GM23338 (cell line): ENCODE measurements at regions not wholly inside any gene's neighbourhood (a gene's known extent, or its start where the extent isn't known, plus 50 kb on each side); places are given as distances from the start of the nearest gene placed in this dataset.
A peak's percentile ranks its signal among the peaks of the same experiment; 100 is the strongest.

Experiments
- ATAC-seq: fragments of 200-7000 bp; cut with Tn5 transposase; 3 replicates; pipeline ENCODE4 v1.9.1; 2020
- DNase-seq: peaks from one replicate; pipeline ENCODE4 v3.0.0-alpha.2; 2015; ENCODE audit warnings: low spot score
- H2AFZ ChIP-seq: fragments of 200-600 bp; sonication (generic); 2 replicates; pipeline ENCODE4 v1.8.0; 2016; ENCODE audit warnings: antibody characterized with exemption, mild to moderate bottlenecking, moderate library complexity
- H3F3A ChIP-seq: fragments of 200-600 bp; sonication (generic); replicated peaks from 2 replicates; pipeline ENCODE4 v1.8.0; 2017; ENCODE audit warnings: antibody characterized with exemption, mixed run types, low read depth
- H3K27ac ChIP-seq: fragments of 200-600 bp; sonication (generic); 2 replicates; pipeline ENCODE4 v1.6.1; 2016; ENCODE audit warnings: low read depth
- H3K27me3 ChIP-seq: fragments of 200-600 bp; sonication (generic); 2 replicates; pipeline ENCODE4 v1.8.0; 2016; ENCODE audit warnings: mild to moderate bottlenecking, mixed run types, moderate library complexity; ENCODE audit not compliant: insufficient read depth
- H3K36me3 ChIP-seq: fragments of 200-600 bp; sonication (generic); 2 replicates; pipeline ENCODE4 v1.8.0; 2016; ENCODE audit warnings: mild to moderate bottlenecking; ENCODE audit not compliant: insufficient read depth
- H3K4me1 ChIP-seq: fragments of 200-600 bp; sonication (generic); 2 replicates; pipeline ENCODE4 v1.8.0; 2016; ENCODE audit warnings: mild to moderate bottlenecking, moderate library complexity; ENCODE audit not compliant: insufficient read depth
- H3K4me2 ChIP-seq: fragments of 200-600 bp; sonication (generic); 2 replicates; pipeline ENCODE4 v1.7.1; 2017; ENCODE audit warnings: mixed run types
- H3K4me3 ChIP-seq: fragments of 200-600 bp; sonication (generic); 2 replicates; pipeline ENCODE4 v1.6.1; 2016; ENCODE audit warnings: mixed run types
- H3K79me2 ChIP-seq: fragments of 200-600 bp; sonication (generic); replicated peaks from 2 replicates; pipeline ENCODE4 v1.8.0; 2017; ENCODE audit warnings: mild to moderate bottlenecking; ENCODE audit not compliant: insufficient read depth
- H3K9me2 ChIP-seq: fragments of 200-600 bp; sonication (generic); 2 replicates; pipeline ENCODE4 v1.8.0; 2017; ENCODE audit not compliant: insufficient read depth
- H4K20me1 ChIP-seq: fragments of 200-600 bp; sonication (generic); replicated peaks from 2 replicates; pipeline ENCODE4 v1.8.0; 2017; ENCODE audit warnings: mild to moderate bottlenecking; ENCODE audit not compliant: insufficient read depth
- H3K27ac Mint-ChIP-seq: 2 replicates; pipeline ENCODE4 v1.8.0; 2020; ENCODE audit warnings: inconsistent platforms, mild to moderate bottlenecking, moderate library complexity, mixed read lengths
- H3K27me3 Mint-ChIP-seq: 3 replicates; pipeline ENCODE4 v1.8.0; 2022; ENCODE audit warnings: low read depth, mild to moderate bottlenecking, moderate library complexity, mixed read lengths, inconsistent platforms; ENCODE audit not compliant: insufficient read depth, poor library complexity
- H3K36me3 Mint-ChIP-seq: 3 replicates; pipeline ENCODE4 v1.8.0; 2021; ENCODE audit warnings: low read depth, mild to moderate bottlenecking, inconsistent platforms, moderate library complexity, mixed read lengths
- H3K4me1 Mint-ChIP-seq: 3 replicates; pipeline ENCODE4 v1.8.0; 2020; ENCODE audit warnings: mild to moderate bottlenecking, inconsistent platforms, mixed read lengths
- H3K4me3 Mint-ChIP-seq: 3 replicates; pipeline ENCODE4 v1.8.0; 2021; ENCODE audit warnings: moderate library complexity, mild to moderate bottlenecking, inconsistent platforms, mixed read lengths
- H3K9me3 Mint-ChIP-seq: 3 replicates; pipeline ENCODE4 v1.8.0; 2020; ENCODE audit warnings: moderate library complexity, mild to moderate bottlenecking, inconsistent platforms, mixed read lengths
- CREB1 ChIP-seq: fragments of 250-450 bp; sonication (Bioruptor Pico); IDR thresholded peaks from 2 replicates; pipeline ENCODE4 v1.5.0; 2020; ENCODE audit warnings: low read depth, mild to moderate bottlenecking, moderate library complexity
- EZH2 ChIP-seq: fragments of 200-600 bp; sonication (generic); IDR thresholded peaks from one replicate; pipeline ENCODE4 v1.8.0; 2017; ENCODE audit warnings: antibody characterized with exemption, mild to moderate bottlenecking, low read depth; ENCODE audit not compliant: unreplicated experiment
- EZH2phosphoT487 ChIP-seq: fragments of 200-600 bp; sonication (generic); IDR thresholded peaks from one replicate; pipeline ENCODE4 v1.8.1; 2018; ENCODE audit warnings: antibody characterized with exemption; ENCODE audit not compliant: unreplicated experiment
- JUNB ChIP-seq: IDR thresholded peaks from one replicate; pipeline ENCODE4 v1.6.1; 2016; ENCODE audit warnings: antibody characterized with exemption; ENCODE audit not compliant: unreplicated experiment
- NANOG ChIP-seq: IDR thresholded peaks from 2 replicates; pipeline ENCODE4 v1.6.1; 2016; ENCODE audit warnings: antibody characterized with exemption, borderline replicate concordance
- POLR2AphosphoS5 ChIP-seq: IDR thresholded peaks from 2 replicates; pipeline ENCODE4 v1.6.1; 2016; ENCODE audit warnings: antibody characterized with exemption, low read depth
- STAT1 ChIP-seq: IDR thresholded peaks from one replicate; pipeline ENCODE4 v1.6.1; 2016; ENCODE audit warnings: antibody characterized with exemption; ENCODE audit not compliant: unreplicated experiment
- ZNF114 ChIP-seq: fragments of 250-450 bp; sonication (Bioruptor Pico); IDR thresholded peaks from 2 replicates; pipeline ENCODE4 v1.5.0; 2020; ENCODE audit warnings: mild to moderate bottlenecking, moderate library complexity
- ZNF331 ChIP-seq: fragments of 250-450 bp; sonication (Bioruptor Pico); IDR thresholded peaks from 2 replicates; pipeline ENCODE4 v1.5.0; 2020; ENCODE audit warnings: low read depth, mild to moderate bottlenecking, moderate library complexity
- TF ChIP-seq, protein P1 (sequence below), 2 experiments: fragments of 200-600 bp in 1 of 2; sonication (generic) in 1 of 2; conservative IDR thresholded peaks; 2 replicates each; pipeline versions ENCODE4 v1.5.1 to v1.6.1; 2016 to 2017; ENCODE audit warnings: antibody characterized with exemption in 2 of 2, low read depth in 2 of 2, mild to moderate bottlenecking in 2 of 2, moderate library complexity in 1 of 2
- TF ChIP-seq, protein P2 (sequence below): IDR thresholded peaks from one replicate; pipeline ENCODE4 v1.6.1; 2018; ENCODE audit warnings: antibody characterized with exemption; ENCODE audit not compliant: unreplicated experiment
- TF ChIP-seq, protein P3 (sequence below): fragments of 250-450 bp; sonication (Bioruptor Pico); IDR thresholded peaks from 2 replicates; pipeline ENCODE4 v1.5.0; 2020; ENCODE audit warnings: mild to moderate bottlenecking, moderate library complexity
- TF ChIP-seq, protein P4 (sequence below): IDR thresholded peaks from 2 replicates; pipeline ENCODE4 v1.6.1; 2016; ENCODE audit warnings: antibody characterized with exemption

DNA sequence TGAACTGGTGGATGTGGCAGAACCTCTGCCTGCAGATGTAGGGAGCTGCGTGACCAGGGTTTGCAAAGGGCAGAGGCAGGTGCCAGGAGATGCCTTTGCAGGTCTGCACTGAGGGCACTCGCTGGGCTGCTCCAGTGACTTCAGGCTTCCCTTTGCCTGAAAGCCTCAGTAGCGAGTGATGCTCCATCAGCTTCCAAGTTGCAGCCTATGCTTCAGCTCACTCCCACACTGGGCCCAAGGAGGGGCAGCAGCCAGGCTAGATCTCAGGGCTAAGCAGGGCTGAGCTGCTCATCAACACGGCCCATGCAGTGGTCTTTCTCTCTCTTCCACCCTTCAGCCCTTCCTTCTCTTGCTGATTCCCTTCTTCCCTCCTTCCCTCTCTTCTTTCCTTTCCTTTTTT, 78.3 kb upstream of the RGMA start:
- Histone ChIP-seq H2AFZ (no peak overlapping the region), H3F3A (no peaks in the 10 kb centered on the region), H3K4me3 (no peak overlapping the region), H3K27ac (no peak overlapping the region), H3K27me3 (no peaks in the 10 kb centered on the region), H4K20me1 (no peaks in the 10 kb centered on the region), H3K79me2 (no peaks in the 10 kb centered on the region), H3K9me2 (no peaks in the 10 kb centered on the region), H3K4me1 (no peaks in the 10 kb centered on the region), H3K4me2 (no peak overlapping the region), H3K36me3 (no peaks in the 10 kb centered on the region)
- Mint-ChIP-seq H3K9me3 (no peaks in the 10 kb centered on the region), H3K27ac (no peak overlapping the region), H3K27me3 (peaks cover 2% of the 10 kb centered on the region), H3K4me1 (peaks cover 3% of the 10 kb centered on the region; the same call in 2 of the 3 replicates), H3K4me3 (no peak overlapping the region), H3K36me3 (no peaks in the 10 kb centered on the region)
- no peak for TF ChIP-seq POLR2AphosphoS5
- no peak for TF ChIP-seq NANOG
- TF ChIP-seq, protein P1, sequence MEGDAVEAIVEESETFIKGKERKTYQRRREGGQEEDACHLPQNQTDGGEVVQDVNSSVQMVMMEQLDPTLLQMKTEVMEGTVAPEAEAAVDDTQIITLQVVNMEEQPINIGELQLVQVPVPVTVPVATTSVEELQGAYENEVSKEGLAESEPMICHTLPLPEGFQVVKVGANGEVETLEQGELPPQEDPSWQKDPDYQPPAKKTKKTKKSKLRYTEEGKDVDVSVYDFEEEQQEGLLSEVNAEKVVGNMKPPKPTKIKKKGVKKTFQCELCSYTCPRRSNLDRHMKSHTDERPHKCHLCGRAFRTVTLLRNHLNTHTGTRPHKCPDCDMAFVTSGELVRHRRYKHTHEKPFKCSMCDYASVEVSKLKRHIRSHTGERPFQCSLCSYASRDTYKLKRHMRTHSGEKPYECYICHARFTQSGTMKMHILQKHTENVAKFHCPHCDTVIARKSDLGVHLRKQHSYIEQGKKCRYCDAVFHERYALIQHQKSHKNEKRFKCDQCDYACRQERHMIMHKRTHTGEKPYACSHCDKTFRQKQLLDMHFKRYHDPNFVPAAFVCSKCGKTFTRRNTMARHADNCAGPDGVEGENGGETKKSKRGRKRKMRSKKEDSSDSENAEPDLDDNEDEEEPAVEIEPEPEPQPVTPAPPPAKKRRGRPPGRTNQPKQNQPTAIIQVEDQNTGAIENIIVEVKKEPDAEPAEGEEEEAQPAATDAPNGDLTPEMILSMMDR (conservative IDR thresholded peaks at IDR 0.05; ENCODE audit: low read depth in 2 of 2), result no peak
- TF ChIP-seq, protein P2, sequence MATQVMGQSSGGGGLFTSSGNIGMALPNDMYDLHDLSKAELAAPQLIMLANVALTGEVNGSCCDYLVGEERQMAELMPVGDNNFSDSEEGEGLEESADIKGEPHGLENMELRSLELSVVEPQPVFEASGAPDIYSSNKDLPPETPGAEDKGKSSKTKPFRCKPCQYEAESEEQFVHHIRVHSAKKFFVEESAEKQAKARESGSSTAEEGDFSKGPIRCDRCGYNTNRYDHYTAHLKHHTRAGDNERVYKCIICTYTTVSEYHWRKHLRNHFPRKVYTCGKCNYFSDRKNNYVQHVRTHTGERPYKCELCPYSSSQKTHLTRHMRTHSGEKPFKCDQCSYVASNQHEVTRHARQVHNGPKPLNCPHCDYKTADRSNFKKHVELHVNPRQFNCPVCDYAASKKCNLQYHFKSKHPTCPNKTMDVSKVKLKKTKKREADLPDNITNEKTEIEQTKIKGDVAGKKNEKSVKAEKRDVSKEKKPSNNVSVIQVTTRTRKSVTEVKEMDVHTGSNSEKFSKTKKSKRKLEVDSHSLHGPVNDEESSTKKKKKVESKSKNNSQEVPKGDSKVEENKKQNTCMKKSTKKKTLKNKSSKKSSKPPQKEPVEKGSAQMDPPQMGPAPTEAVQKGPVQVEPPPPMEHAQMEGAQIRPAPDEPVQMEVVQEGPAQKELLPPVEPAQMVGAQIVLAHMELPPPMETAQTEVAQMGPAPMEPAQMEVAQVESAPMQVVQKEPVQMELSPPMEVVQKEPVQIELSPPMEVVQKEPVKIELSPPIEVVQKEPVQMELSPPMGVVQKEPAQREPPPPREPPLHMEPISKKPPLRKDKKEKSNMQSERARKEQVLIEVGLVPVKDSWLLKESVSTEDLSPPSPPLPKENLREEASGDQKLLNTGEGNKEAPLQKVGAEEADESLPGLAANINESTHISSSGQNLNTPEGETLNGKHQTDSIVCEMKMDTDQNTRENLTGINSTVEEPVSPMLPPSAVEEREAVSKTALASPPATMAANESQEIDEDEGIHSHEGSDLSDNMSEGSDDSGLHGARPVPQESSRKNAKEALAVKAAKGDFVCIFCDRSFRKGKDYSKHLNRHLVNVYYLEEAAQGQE, result no peak
- TF ChIP-seq ZNF114, result no peak
- TF ChIP-seq EZH2phosphoT487, result no peak
- TF ChIP-seq ZNF331 (CRISPR knock-in tag), result no peak
- no peak for TF ChIP-seq CREB1 (CRISPR knock-in tag)
- TF ChIP-seq EZH2, result no peak
- no peak for TF ChIP-seq STAT1
- TF ChIP-seq, protein P3, sequence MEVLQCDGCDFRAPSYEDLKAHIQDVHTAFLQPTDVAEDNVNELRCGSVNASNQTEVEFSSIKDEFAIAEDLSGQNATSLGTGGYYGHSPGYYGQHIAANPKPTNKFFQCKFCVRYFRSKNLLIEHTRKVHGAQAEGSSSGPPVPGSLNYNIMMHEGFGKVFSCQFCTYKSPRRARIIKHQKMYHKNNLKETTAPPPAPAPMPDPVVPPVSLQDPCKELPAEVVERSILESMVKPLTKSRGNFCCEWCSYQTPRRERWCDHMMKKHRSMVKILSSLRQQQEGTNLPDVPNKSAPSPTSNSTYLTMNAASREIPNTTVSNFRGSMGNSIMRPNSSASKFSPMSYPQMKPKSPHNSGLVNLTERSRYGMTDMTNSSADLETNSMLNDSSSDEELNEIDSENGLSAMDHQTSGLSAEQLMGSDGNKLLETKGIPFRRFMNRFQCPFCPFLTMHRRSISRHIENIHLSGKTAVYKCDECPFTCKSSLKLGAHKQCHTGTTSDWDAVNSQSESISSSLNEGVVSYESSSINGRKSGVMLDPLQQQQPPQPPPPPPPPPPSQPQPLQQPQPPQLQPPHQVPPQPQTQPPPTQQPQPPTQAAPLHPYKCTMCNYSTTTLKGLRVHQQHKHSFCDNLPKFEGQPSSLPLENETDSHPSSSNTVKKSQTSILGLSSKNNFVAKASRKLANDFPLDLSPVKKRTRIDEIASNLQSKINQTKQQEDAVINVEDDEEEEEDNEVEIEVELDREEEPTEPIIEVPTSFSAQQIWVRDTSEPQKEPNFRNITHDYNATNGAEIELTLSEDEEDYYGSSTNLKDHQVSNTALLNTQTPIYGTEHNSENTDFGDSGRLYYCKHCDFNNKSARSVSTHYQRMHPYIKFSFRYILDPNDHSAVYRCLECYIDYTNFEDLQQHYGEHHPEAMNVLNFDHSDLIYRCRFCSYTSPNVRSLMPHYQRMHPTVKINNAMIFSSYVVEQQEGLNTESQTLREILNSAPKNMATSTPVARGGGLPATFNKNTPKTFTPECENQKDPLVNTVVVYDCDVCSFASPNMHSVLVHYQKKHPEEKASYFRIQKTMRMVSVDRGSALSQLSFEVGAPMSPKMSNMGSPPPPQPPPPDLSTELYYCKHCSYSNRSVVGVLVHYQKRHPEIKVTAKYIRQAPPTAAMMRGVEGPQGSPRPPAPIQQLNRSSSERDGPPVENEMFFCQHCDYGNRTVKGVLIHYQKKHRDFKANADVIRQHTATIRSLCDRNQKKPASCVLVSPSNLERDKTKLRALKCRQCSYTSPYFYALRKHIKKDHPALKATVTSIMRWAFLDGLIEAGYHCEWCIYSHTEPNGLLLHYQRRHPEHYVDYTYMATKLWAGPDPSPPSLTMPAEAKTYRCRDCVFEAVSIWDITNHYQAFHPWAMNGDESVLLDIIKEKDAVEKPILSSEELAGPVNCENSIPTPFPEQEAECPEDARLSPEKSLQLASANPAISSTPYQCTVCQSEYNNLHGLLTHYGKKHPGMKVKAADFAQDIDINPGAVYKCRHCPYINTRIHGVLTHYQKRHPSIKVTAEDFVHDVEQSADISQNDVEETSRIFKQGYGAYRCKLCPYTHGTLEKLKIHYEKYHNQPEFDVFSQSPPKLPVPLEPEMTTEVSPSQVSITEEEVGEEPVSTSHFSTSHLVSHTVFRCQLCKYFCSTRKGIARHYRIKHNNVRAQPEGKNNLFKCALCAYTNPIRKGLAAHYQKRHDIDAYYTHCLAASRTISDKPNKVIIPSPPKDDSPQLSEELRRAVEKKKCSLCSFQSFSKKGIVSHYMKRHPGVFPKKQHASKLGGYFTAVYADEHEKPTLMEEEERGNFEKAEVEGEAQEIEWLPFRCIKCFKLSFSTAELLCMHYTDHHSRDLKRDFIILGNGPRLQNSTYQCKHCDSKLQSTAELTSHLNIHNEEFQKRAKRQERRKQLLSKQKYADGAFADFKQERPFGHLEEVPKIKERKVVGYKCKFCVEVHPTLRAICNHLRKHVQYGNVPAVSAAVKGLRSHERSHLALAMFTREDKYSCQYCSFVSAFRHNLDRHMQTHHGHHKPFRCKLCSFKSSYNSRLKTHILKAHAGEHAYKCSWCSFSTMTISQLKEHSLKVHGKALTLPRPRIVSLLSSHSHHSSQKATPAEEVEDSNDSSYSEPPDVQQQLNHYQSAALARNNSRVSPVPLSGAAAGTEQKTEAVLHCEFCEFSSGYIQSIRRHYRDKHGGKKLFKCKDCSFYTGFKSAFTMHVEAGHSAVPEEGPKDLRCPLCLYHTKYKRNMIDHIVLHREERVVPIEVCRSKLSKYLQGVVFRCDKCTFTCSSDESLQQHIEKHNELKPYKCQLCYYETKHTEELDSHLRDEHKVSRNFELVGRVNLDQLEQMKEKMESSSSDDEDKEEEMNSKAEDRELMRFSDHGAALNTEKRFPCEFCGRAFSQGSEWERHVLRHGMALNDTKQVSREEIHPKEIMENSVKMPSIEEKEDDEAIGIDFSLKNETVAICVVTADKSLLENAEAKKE, result no peak
- TF ChIP-seq, protein P4, sequence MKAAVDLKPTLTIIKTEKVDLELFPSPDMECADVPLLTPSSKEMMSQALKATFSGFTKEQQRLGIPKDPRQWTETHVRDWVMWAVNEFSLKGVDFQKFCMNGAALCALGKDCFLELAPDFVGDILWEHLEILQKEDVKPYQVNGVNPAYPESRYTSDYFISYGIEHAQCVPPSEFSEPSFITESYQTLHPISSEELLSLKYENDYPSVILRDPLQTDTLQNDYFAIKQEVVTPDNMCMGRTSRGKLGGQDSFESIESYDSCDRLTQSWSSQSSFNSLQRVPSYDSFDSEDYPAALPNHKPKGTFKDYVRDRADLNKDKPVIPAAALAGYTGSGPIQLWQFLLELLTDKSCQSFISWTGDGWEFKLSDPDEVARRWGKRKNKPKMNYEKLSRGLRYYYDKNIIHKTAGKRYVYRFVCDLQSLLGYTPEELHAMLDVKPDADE, result no peak
- no peak for TF ChIP-seq JUNB
- ATAC-seq (peak; percentile 54), DNase-seq (no peak)
